ENCODE measurements at regions not wholly inside any gene's neighbourhood (a gene's known extent, or its start where the extent isn't known, plus 50 kb on each side); places are given as distances from the start of the nearest gene placed in this dataset.

GRCh38 chr1:168905633-168906032, 176.6 kb upstream of the DPT start:
- DNase-seq (ENCODE audit: low read depth, low spot score): no peak
- TF ChIP-seq CTCF (conservative IDR thresholded peaks at IDR 0.05): no peak
- Mint-ChIP-seq H3K27me3 (ENCODE audit: low read depth) (no peaks in the 10 kb centered on the region), H3K36me3 (ENCODE audit: low read depth) (no peaks in the 10 kb centered on the region), H3K4me3 (no peak overlapping the region), H3K27ac (ENCODE audit: unreplicated experiment) (no peak overlapping the region), H3K9me3 (peaks cover 4% of the 10 kb centered on the region), H3K4me1 (no peaks in the 10 kb centered on the region)

GRCh38 chr1:168906367-168906766, 177.4 kb upstream of the DPT start:
- no peak overlapping the region for H3K4me3 Mint-ChIP-seq
- TF ChIP-seq CTCF (conservative IDR thresholded peaks at IDR 0.05): no peak
- DNase-seq (ENCODE audit: low read depth, low spot score): no peak
- H3K9me3 Mint-ChIP-seq: peaks cover 4% of the 10 kb centered on the region
- no peaks in the 10 kb centered on the region for H3K4me1 Mint-ChIP-seq
- no peaks in the 10 kb centered on the region for H3K36me3 Mint-ChIP-seq (ENCODE audit: low read depth)
- H3K27me3 Mint-ChIP-seq (ENCODE audit: low read depth): no peaks in the 10 kb centered on the region
- H3K27ac Mint-ChIP-seq (ENCODE audit: unreplicated experiment): no peak overlapping the region

- no peak for DNase-seq (ENCODE audit: low read depth, low spot score)
- Mint-ChIP-seq H3K27me3 (ENCODE audit: low read depth) (no peaks in the 10 kb centered on the region), H3K27ac (ENCODE audit: unreplicated experiment) (no peak overlapping the region), H3K9me3 (peaks cover 4% of the 10 kb centered on the region), H3K4me1 (peaks cover 2% of the 10 kb centered on the region), H3K36me3 (ENCODE audit: low read depth) (no peaks in the 10 kb centered on the region), H3K4me3 (no peak overlapping the region)
- no peak for TF ChIP-seq CTCF (conservative IDR thresholded peaks at IDR 0.05)
Observed at GRCh38 chr1:168907053-168907452, 178.0 kb upstream of the DPT start.

- no peak overlapping the region for H3K27ac Mint-ChIP-seq (ENCODE audit: unreplicated experiment)
- H3K4me1 Mint-ChIP-seq: peaks cover 5% of the 10 kb centered on the region
- no peak for DNase-seq (ENCODE audit: low read depth, low spot score)
- peaks cover 4% of the 10 kb centered on the region for H3K9me3 Mint-ChIP-seq
- no peak overlapping the region for H3K4me3 Mint-ChIP-seq
- TF ChIP-seq CTCF (conservative IDR thresholded peaks at IDR 0.05): no peak
- H3K36me3 Mint-ChIP-seq (ENCODE audit: low read depth): no peaks in the 10 kb centered on the region
- H3K27me3 Mint-ChIP-seq (ENCODE audit: low read depth): no peaks in the 10 kb centered on the region
Observed at GRCh38 chr1:168907786-168908348, 178.9 kb upstream of the DPT start.

- H3K4me3 Mint-ChIP-seq: no peak overlapping the region
- TF ChIP-seq CTCF (conservative IDR thresholded peaks at IDR 0.05): no peak
- no peaks in the 10 kb centered on the region for H3K27me3 Mint-ChIP-seq (ENCODE audit: low read depth)
- no peaks in the 10 kb centered on the region for H3K9me3 Mint-ChIP-seq
- no peaks in the 10 kb centered on the region for H3K36me3 Mint-ChIP-seq (ENCODE audit: low read depth)
- H3K4me1 Mint-ChIP-seq: peaks cover 5% of the 10 kb centered on the region
- no peak overlapping the region for H3K27ac Mint-ChIP-seq (ENCODE audit: unreplicated experiment)
- no peak for DNase-seq (ENCODE audit: low read depth, low spot score)
Observed at GRCh38 chr1:168910403-168910802, 181.4 kb upstream of the DPT start.

- TF ChIP-seq CTCF (conservative IDR thresholded peaks at IDR 0.05): no peak
- H3K36me3 Mint-ChIP-seq (ENCODE audit: low read depth): no peaks in the 10 kb centered on the region
Observed at GRCh38 chr1:168911370-168911769, 182.4 kb upstream of the DPT start.

More at GRCh38 chr1:168911370-168911769, 182.4 kb upstream of the DPT start:
- Mint-ChIP-seq H3K4me1 (peaks cover 5% of the 10 kb centered on the region), H3K27me3 (ENCODE audit: low read depth) (no peaks in the 10 kb centered on the region), H3K27ac (ENCODE audit: unreplicated experiment) (no peak overlapping the region), H3K9me3 (no peaks in the 10 kb centered on the region), H3K4me3 (no peak overlapping the region)
- DNase-seq (ENCODE audit: low read depth, low spot score): no peak

Data from neural crest cell (in vitro differentiated cells).